ENCODE measurements at regions not wholly inside any gene's neighbourhood (a gene's known extent, or its start where the extent isn't known, plus 50 kb on each side); places are given as distances from the start of the nearest gene placed in this dataset.

DNA sequence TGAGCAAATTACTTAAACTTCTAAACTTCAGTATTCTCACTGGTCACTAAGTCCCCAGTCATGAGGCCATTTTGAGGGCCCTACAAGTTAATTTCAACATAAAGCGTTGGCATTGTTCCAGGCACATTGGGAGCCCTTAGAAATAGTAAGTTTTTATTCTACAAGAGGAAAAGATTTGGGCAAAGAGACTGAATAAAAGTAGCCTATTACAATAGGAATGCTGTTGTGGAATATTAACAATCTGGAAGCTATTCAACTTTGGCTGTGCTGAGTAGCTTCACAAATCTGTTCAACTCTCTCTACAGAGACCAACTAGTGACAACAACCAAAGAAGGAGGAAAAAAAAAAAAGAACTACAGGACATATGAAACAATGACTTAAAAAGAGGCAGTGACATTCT is 1287.5 kb upstream of the NXPH2 start:
- no peak for ATAC-seq
- Histone ChIP-seq H3K9me3 (no peaks in the 10 kb centered on the region), H3K27ac (no peak overlapping the region), H3K4me3 (no peak overlapping the region), H3K27me3 (no peaks in the 10 kb centered on the region), H3K36me3 (no peaks in the 10 kb centered on the region), H3K4me1 (no peaks in the 10 kb centered on the region)
- WGBS, 2 donors (ENCODE audit: low coverage in 1 of 2), result 71 to 75% methylated on average over 1 of the region's 1 CpG
- TF ChIP-seq, protein P1, sequence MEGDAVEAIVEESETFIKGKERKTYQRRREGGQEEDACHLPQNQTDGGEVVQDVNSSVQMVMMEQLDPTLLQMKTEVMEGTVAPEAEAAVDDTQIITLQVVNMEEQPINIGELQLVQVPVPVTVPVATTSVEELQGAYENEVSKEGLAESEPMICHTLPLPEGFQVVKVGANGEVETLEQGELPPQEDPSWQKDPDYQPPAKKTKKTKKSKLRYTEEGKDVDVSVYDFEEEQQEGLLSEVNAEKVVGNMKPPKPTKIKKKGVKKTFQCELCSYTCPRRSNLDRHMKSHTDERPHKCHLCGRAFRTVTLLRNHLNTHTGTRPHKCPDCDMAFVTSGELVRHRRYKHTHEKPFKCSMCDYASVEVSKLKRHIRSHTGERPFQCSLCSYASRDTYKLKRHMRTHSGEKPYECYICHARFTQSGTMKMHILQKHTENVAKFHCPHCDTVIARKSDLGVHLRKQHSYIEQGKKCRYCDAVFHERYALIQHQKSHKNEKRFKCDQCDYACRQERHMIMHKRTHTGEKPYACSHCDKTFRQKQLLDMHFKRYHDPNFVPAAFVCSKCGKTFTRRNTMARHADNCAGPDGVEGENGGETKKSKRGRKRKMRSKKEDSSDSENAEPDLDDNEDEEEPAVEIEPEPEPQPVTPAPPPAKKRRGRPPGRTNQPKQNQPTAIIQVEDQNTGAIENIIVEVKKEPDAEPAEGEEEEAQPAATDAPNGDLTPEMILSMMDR (IDR thresholded peaks at IDR 0.05), result no peak
- TF ChIP-seq POLR2A (IDR thresholded peaks at IDR 0.05), result no peak
- TF ChIP-seq EP300 (IDR thresholded peaks at IDR 0.05), result no peak
- TF ChIP-seq POLR2AphosphoS5 (IDR thresholded peaks at IDR 0.05), result no peak

DNA sequence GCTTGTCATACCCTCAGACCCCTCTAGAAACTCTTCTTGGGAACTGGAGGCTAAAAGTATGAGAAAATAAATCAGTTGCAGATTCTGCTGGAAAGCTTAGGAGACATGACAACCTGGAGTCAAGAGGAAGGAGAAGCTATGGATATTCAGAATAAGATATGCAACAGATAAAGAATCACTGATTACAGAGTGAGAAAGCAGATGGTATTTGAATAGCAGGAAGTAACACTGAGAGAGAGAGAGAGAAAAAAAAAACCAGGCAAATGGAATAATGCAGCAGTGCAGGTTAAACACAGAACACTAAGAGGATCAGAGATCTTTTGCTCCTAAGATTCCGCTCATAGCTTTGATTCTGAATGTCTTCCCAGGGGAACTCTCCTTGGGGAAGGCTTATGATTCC is 1284.1 kb upstream of the NXPH2 start:
- H3K4me1 ChIP-seq, result no peaks in the 10 kb centered on the region
- WGBS, 2 donors (ENCODE audit: low coverage in 1 of 2), result 82 to 89% methylated on average over 1 of the region's 1 CpG
- H3K9me3 ChIP-seq, result no peaks in the 10 kb centered on the region
- H3K36me3 ChIP-seq, result no peaks in the 10 kb centered on the region
- no peak for ATAC-seq
- H3K27ac ChIP-seq, result no peak overlapping the region
- H3K4me3 ChIP-seq, result no peak overlapping the region
- TF ChIP-seq, protein P1 (IDR thresholded peaks at IDR 0.05), result no peak
- no peak for TF ChIP-seq POLR2AphosphoS5 (IDR thresholded peaks at IDR 0.05)
- TF ChIP-seq EP300 (IDR thresholded peaks at IDR 0.05), result no peak
- TF ChIP-seq POLR2A (IDR thresholded peaks at IDR 0.05), result no peak
- no peaks in the 10 kb centered on the region for H3K27me3 ChIP-seq

DNA sequence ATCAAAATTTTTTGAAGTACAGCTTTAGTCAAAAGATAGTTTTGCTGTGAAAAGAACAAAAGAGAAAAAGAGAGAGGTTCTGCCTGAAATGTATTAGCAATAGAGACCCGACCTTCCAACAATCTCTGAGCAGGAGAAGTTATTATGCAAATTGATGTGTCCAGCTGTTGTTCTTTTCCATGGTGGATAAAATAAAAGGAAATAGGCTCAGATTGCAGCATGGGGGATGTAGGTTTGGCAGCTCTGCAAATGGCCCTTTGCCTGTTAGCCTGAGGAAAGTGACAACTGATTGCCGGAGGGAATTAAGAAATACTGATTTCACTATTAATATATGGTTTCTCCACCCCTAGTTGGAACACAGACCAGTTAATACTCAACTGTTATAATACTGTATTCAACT is 1283.2 kb upstream of the NXPH2 start:
- no peak for TF ChIP-seq POLR2AphosphoS5 (IDR thresholded peaks at IDR 0.05)
- TF ChIP-seq POLR2A (IDR thresholded peaks at IDR 0.05), result no peak
- TF ChIP-seq, protein P1 (IDR thresholded peaks at IDR 0.05), result no peak
- no peak for TF ChIP-seq EP300 (IDR thresholded peaks at IDR 0.05)
- Histone ChIP-seq H3K4me3 (no peak overlapping the region), H3K9me3 (no peaks in the 10 kb centered on the region), H3K27ac (no peak overlapping the region), H3K36me3 (no peaks in the 10 kb centered on the region), H3K4me1 (no peaks in the 10 kb centered on the region), H3K27me3 (no peaks in the 10 kb centered on the region)
- WGBS, 2 donors (ENCODE audit: low coverage in 1 of 2), result 44 to 86% methylated on average over 1 to 2 of the region's 2 CpGs
- no peak for ATAC-seq

DNA sequence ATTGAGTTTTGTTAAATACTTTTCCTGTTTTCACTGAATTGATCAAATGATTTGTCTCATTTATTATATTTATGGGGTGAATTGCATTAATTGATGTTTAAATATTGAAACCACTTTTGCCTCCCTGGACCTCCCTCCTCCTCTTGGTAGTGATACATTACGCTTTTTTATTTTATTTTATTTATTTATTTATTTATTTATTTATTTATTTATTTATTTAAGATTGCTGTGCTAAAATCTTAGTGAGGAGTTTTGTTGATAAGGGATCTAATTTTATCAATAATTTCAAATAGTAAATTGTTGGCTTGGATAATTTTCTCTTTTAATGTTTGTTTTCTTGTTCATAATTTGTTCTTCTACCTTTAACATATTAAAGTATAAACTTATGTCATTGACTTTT is 1281.0 kb upstream of the NXPH2 start:
- H3K4me1 ChIP-seq, result no peaks in the 10 kb centered on the region
- no peaks in the 10 kb centered on the region for H3K36me3 ChIP-seq
- 67 to 89% methylated on average over 1 of the region's 1 CpG for WGBS, 2 donors (ENCODE audit: low coverage in 1 of 2)
- no peak for ATAC-seq
- TF ChIP-seq EP300 (IDR thresholded peaks at IDR 0.05), result no peak
- TF ChIP-seq, protein P1 (IDR thresholded peaks at IDR 0.05), result no peak
- no peak for TF ChIP-seq POLR2A (IDR thresholded peaks at IDR 0.05)
- no peak for TF ChIP-seq POLR2AphosphoS5 (IDR thresholded peaks at IDR 0.05)
- H3K9me3 ChIP-seq, result no peaks in the 10 kb centered on the region
- H3K4me3 ChIP-seq, result no peak overlapping the region
- no peak overlapping the region for H3K27ac ChIP-seq
- H3K27me3 ChIP-seq, result no peaks in the 10 kb centered on the region

DNA sequence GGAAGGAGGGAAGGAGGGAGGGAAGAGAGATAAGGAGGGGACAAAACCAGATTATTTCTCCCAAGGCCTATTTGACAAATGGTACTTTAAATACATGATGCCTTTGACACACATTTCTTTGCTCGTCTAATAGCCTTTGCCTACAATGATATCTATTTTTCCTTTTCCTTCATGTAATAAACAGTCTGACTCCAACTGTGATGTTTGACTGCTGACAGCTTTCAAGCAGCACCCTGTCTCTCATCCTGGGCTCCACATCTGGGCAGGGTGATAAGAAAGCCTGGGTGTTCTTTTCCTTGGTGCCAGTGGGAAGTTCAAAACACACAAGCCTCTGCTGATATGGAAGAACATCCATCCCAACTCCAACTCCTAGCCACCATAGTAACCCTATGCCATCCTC is 1277.7 kb upstream of the NXPH2 start:
- H3K4me3 ChIP-seq, result no peak overlapping the region
- H3K36me3 ChIP-seq, result no peaks in the 10 kb centered on the region
- H3K9me3 ChIP-seq, result no peaks in the 10 kb centered on the region
- TF ChIP-seq, protein P1 (IDR thresholded peaks at IDR 0.05), result no peak
- no peak for TF ChIP-seq POLR2AphosphoS5 (IDR thresholded peaks at IDR 0.05)
- no peak for TF ChIP-seq EP300 (IDR thresholded peaks at IDR 0.05)
- no peak for TF ChIP-seq POLR2A (IDR thresholded peaks at IDR 0.05)
- no peaks in the 10 kb centered on the region for H3K27me3 ChIP-seq
- H3K4me1 ChIP-seq, result no peaks in the 10 kb centered on the region
- ATAC-seq, result no peak
- no peak overlapping the region for H3K27ac ChIP-seq
- WGBS, 2 donors (ENCODE audit: low coverage in 1 of 2), result 29 to 53% methylated on average over 1 of the region's 1 CpG

All from gastroesophageal sphincter (tissue), 4 donors.